IPS-15b (cell line): ENCODE measurements at regions not wholly inside any gene's neighbourhood (a gene's known extent, or its start where the extent isn't known, plus 50 kb on each side); places are given as distances from the start of the nearest gene placed in this dataset.

ENCODE experiments used
- H3K27me3 ChIP-seq: one replicate; pipeline ENCODE4 v1.6.1; 2013; ENCODE audit warnings: low read length; ENCODE audit not compliant: control insufficient read depth, insufficient read depth
- H3K36me3 ChIP-seq: one replicate; pipeline ENCODE4 v1.6.1; 2013; ENCODE audit warnings: low read length; ENCODE audit not compliant: control insufficient read depth, insufficient read depth
- H3K4me1 ChIP-seq: one replicate; pipeline ENCODE4 v1.6.1; 2013; ENCODE audit warnings: mild to moderate bottlenecking, low read length; ENCODE audit not compliant: control insufficient read depth, insufficient read depth
- H3K4me3 ChIP-seq: one replicate; pipeline ENCODE4 v1.5.1; 2013; ENCODE audit warnings: low read depth, low read length
- H3K9ac ChIP-seq: one replicate; pipeline ENCODE4 v1.6.1; 2013; ENCODE audit warnings: low read depth, mild to moderate bottlenecking, low read length
- H3K9me3 ChIP-seq: one replicate; pipeline ENCODE4 v1.6.1; 2013; ENCODE audit warnings: mild to moderate bottlenecking, low read length; ENCODE audit not compliant: control insufficient read depth, insufficient read depth

GRCh38 chr14:83816761-83817160 lies 1713.2 kb upstream of the FLRT2 start:
- no peaks in the 10 kb centered on the region for H3K36me3 ChIP-seq
- H3K27me3 ChIP-seq: no peaks in the 10 kb centered on the region
- H3K9ac ChIP-seq: no peak overlapping the region
- H3K9me3 ChIP-seq: no peaks in the 10 kb centered on the region
- no peak overlapping the region for H3K4me3 ChIP-seq
- H3K4me1 ChIP-seq: no peaks in the 10 kb centered on the region

GRCh38 chr14:83825843-83826242 lies 1704.1 kb upstream of the FLRT2 start:
- H3K4me1 ChIP-seq: peaks cover 6% of the 10 kb centered on the region
- H3K9ac ChIP-seq: no peak overlapping the region
- no peaks in the 10 kb centered on the region for H3K27me3 ChIP-seq
- no peaks in the 10 kb centered on the region for H3K36me3 ChIP-seq
- no peaks in the 10 kb centered on the region for H3K9me3 ChIP-seq
- no peak overlapping the region for H3K4me3 ChIP-seq

DNA sequence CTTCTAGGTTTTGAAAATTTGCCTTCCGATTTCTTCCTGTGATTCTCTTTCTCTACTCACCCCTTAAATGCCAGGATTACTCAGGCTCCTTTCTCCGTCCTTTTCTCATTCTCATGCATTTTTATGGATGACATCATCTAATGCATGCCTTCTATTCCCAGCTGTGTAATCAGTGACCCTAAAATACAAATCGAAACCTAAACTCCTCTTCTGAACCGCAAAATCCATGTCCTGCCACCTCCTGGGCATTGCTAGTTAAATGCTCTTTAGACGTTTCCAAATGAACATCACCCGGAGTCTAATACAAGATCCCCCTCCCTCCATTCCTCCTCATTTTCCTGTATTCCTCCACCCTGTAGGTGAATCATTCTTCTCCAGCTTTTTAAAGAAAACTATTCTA lies 1703.1 kb upstream of the FLRT2 start:
- Histone ChIP-seq H3K4me1 (peaks cover 6% of the 10 kb centered on the region), H3K9ac (no peak overlapping the region), H3K9me3 (no peaks in the 10 kb centered on the region), H3K27me3 (no peaks in the 10 kb centered on the region), H3K4me3 (no peak overlapping the region), H3K36me3 (no peaks in the 10 kb centered on the region)

- H3K4me3 ChIP-seq: no peak overlapping the region
- H3K4me1 ChIP-seq: peaks cover 6% of the 10 kb centered on the region
These were observed 1702.6 kb upstream of the FLRT2 start for GRCh38 chr14:83827383-83827782.

GRCh38 chr14:83828406-83828805 lies 1701.5 kb upstream of the FLRT2 start:
- H3K9ac ChIP-seq: no peak overlapping the region

More at GRCh38 chr14:83827383-83827782, 1702.6 kb upstream of the FLRT2 start:
- Histone ChIP-seq H3K27me3 (no peaks in the 10 kb centered on the region), H3K9me3 (no peaks in the 10 kb centered on the region), H3K36me3 (no peaks in the 10 kb centered on the region), H3K9ac (no peak overlapping the region)

GRCh38 chr14:83830316-83830715 lies 1699.6 kb upstream of the FLRT2 start:
- H3K9ac ChIP-seq: no peak overlapping the region
- H3K4me3 ChIP-seq: no peak overlapping the region
- no peaks in the 10 kb centered on the region for H3K9me3 ChIP-seq
- H3K36me3 ChIP-seq: no peaks in the 10 kb centered on the region
- H3K4me1 ChIP-seq: peaks cover 6% of the 10 kb centered on the region
- H3K27me3 ChIP-seq: no peaks in the 10 kb centered on the region

More at GRCh38 chr14:83828406-83828805, 1701.5 kb upstream of the FLRT2 start:
- H3K9me3 ChIP-seq: no peaks in the 10 kb centered on the region
- no peak overlapping the region for H3K4me3 ChIP-seq
- H3K4me1 ChIP-seq: peaks cover 6% of the 10 kb centered on the region
- H3K36me3 ChIP-seq: no peaks in the 10 kb centered on the region
- no peaks in the 10 kb centered on the region for H3K27me3 ChIP-seq

- Histone ChIP-seq H3K36me3 (no peaks in the 10 kb centered on the region), H3K27me3 (no peaks in the 10 kb centered on the region), H3K9me3 (no peaks in the 10 kb centered on the region), H3K4me1 (peaks cover 3% of the 10 kb centered on the region), H3K4me3 (no peak overlapping the region), H3K9ac (no peak overlapping the region)
These were observed 1691.7 kb upstream of the FLRT2 start for GRCh38 chr14:83838226-83838625.

GRCh38 chr14:83842547-83842946 lies 1687.4 kb upstream of the FLRT2 start:
- Histone ChIP-seq H3K4me3 (no peak overlapping the region), H3K27me3 (no peaks in the 10 kb centered on the region)

GRCh38 chr14:83847102-83847501 lies 1682.8 kb upstream of the FLRT2 start:
- Histone ChIP-seq H3K9me3 (no peaks in the 10 kb centered on the region), H3K4me1 (no peaks in the 10 kb centered on the region), H3K27me3 (no peaks in the 10 kb centered on the region), H3K9ac (no peak overlapping the region), H3K4me3 (no peak overlapping the region), H3K36me3 (no peaks in the 10 kb centered on the region)

More at GRCh38 chr14:83842547-83842946, 1687.4 kb upstream of the FLRT2 start:
- Histone ChIP-seq H3K36me3 (no peaks in the 10 kb centered on the region), H3K9me3 (no peaks in the 10 kb centered on the region), H3K4me1 (peaks cover 3% of the 10 kb centered on the region), H3K9ac (no peak overlapping the region)

- H3K27me3 ChIP-seq: no peaks in the 10 kb centered on the region
- no peaks in the 10 kb centered on the region for H3K9me3 ChIP-seq
- no peak overlapping the region for H3K9ac ChIP-seq
- no peak overlapping the region for H3K4me3 ChIP-seq
- no peaks in the 10 kb centered on the region for H3K4me1 ChIP-seq
- no peaks in the 10 kb centered on the region for H3K36me3 ChIP-seq
These were observed 1679.9 kb upstream of the FLRT2 start for GRCh38 chr14:83850092-83850491.

DNA sequence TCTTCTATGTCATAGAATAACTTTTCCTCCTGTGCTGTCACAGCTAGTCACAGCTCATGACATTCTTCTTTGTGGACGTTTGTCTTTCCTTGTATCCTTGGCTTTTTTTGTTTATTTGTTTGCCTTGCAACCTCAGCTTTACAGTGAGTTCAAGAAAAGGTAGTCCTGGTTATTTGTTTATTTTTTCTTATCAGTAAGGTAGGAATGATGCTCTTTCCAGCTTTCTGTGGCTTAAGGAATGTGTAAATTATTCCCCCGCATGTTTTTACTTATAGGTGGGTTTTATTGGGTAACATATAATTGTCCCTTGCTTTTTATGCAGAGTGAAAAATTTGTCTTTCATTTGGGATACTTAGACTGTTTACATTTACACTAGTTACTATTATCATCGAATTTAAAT lies 1673.6 kb upstream of the FLRT2 start:
- no peaks in the 10 kb centered on the region for H3K9me3 ChIP-seq
- H3K4me1 ChIP-seq: no peaks in the 10 kb centered on the region
- no peak overlapping the region for H3K4me3 ChIP-seq
- H3K36me3 ChIP-seq: no peaks in the 10 kb centered on the region
- no peaks in the 10 kb centered on the region for H3K27me3 ChIP-seq
- H3K9ac ChIP-seq: no peak overlapping the region

GRCh38 chr14:83860631-83861155 lies 1669.3 kb upstream of the FLRT2 start:
- Histone ChIP-seq H3K4me3 (no peak overlapping the region), H3K4me1 (no peaks in the 10 kb centered on the region)

More at GRCh38 chr14:83860631-83861155, 1669.3 kb upstream of the FLRT2 start:
- Histone ChIP-seq H3K27me3 (no peaks in the 10 kb centered on the region), H3K9me3 (no peaks in the 10 kb centered on the region), H3K9ac (no peak overlapping the region), H3K36me3 (no peaks in the 10 kb centered on the region)
